CD1c-positive myeloid dendritic cell (primary cell): ENCODE measurements at regions not wholly inside any gene's neighbourhood (a gene's known extent, or its start where the extent isn't known, plus 50 kb on each side); places are given as distances from the start of the nearest gene placed in this dataset.
A peak's percentile ranks its signal among the peaks of the same experiment; 100 is the strongest.

Experiments
- DNase-seq: peaks from one replicate; pipeline ENCODE4 v3.0.0-alpha.2; 2016; ENCODE audit errors: extremely low spot score

GRCh38 chr14:75333606-75334548, 55.2 kb downstream of the FOS start:
- peak; percentile 64 for DNase-seq

GRCh38 chr14:75334549-75335051, 56.0 kb downstream of the FOS start:
- DNase-seq = no peak

DNA sequence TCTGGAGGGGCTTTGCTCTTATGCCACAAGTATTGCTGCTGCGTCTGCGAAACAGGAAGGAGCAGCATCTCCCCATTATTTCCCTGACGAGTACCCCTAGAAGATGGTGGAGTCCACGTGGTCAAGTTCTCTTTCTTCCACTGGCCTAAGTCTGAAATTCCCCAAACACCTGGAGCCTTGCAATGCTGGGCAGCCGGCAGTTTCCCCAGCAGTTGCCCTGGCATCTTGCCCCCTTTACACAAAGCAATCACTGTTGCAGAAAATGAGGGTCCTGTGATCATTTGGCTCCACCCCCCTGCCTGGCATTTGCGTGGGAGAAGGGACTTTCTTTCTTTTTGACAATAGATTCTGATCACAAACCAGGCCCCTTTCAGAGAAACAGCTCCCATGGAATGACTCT, 56.9 kb downstream of the FOS start:
- DNase-seq = no peak

DNA sequence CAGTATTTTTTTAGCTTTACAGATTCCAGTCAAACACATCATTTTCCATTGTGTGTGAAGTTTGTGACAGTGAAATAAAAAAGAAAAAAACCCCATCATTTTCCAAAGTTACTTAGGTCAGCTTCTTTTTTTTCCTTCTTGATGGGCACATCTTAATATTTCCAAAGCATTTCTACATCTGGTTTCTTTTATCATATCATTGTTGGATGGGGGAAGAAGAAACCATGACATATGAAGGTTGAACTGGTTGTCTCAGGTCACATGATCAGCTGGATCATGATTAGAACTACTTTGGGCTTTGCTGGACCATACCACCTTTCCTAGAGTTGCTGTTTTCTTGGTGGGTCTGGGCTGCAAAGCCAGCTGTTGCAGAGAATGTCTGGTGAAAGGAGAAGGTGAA, 59.8 kb downstream of the FOS start:
- DNase-seq = no peak

- peak; percentile 35 for DNase-seq
Measured at GRCh38 chr14:75339059-75339458, 60.4 kb downstream of the FOS start.

GRCh38 chr14:75340921-75341320, 62.3 kb downstream of the FOS start:
- DNase-seq = peak; percentile 83

DNA sequence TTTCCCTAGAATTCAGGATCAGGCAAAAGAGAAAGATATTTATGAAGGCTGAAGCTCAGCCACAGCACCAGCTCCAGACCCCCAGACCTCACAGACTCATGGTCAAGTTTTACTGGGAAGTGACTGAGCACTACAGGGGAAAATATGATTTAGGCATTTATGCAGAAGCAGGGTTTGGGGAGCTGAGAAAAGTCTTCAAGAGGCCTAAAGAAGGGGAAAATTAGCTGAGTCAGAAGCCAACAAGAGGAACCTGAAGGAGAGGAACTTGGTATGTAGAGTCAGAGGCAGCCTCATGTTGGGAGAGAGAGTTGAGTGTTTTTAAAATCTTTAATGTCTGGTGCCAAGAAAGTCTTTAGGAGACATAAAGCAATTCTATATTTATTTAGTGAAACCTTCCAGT, 63.0 kb downstream of the FOS start:
- peak; percentile 84 for DNase-seq

- DNase-seq = peak; percentile 77
Measured at GRCh38 chr14:75342762-75343599, 64.4 kb downstream of the FOS start.

- no peak for DNase-seq
Measured at GRCh38 chr14:75343911-75344310, 65.3 kb downstream of the FOS start.

DNA sequence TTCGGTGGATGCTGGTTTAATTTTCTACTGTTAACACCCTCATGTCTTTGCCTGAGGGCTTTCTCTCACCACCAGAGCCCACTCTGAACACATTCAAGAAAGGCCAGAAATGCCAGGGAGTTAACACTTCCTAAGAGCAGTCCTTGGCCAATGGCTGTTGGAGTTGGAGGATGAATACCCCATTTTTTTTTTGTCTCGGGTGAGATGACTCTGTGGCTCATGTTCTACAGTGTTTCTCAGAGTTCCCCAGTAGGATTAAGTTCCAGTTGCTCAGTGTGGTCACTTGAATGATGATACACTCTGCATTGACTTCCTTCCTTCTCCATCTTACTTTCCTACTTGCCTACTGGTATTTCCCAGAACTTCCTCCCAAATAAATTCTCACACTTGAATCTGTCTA, 65.8 kb downstream of the FOS start:
- DNase-seq = no peak

DNA sequence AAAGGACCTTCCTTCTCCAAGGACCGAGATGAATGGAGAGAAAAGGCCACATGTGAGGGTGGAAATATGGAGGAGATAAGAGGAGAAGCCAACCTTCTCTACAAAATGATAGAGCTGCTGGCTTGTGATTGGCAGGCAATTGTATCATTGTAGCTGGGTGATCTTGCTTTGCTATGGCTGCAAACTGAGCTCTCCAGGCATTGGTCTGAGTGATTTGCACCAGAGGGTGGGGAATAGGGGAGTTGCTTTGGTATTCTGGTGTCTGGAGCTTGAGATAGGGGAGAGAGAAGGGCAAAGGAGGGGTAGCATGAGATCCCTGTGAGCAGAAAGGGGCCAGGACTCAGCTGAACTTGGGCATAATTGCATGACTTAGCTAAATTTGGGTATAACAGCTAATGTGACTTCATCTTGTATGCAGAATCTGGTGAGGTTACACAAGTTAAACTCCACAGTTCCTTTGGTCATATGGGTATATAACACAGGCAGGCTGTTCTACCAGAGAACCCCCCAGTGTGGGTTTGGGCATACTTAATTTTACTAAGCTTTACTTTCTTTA, 72.0 kb downstream of the FOS start:
- DNase-seq = no peak

DNA sequence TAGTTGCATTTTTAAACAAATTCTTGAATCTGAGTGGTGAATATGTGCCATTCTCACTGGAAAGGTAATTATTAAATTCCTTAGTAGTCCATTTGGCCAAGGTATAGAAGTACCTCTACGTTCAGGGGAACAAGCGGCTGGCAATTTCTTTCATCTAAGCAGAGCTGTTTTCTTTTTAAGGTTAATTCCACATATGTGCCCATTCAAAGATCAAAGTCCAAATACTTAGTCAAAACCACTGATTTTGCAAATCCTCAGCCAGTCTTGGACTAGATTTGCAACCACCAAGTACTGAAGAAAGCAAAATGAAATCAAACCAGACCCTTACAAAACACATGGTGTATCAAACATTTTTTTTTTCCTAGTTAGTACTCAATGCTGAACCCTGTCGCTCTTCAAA, 68.7 kb upstream of the JDP2 start:
- DNase-seq = no peak

DNA sequence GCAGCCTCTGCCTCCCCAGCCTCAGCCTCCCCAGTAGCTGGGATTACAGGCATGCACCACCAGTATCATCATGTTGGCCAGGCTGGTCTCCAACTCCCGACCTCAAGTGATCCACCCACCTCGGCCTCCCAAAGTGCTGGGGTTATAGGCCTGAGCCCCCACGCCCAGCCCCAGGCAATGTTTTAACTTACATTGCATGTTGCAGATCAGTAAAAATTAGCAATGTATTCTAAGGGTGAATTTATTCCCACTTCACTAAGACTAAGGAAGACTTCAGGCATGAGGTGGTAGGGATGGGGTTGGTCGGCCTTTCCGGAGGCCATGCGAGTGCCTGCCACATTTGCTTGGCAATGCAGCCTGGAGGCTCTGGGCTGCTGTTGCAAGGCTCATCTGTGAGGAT, 66.8 kb upstream of the JDP2 start:
- DNase-seq = no peak

GRCh38 chr14:75361751-75362433, 65.9 kb upstream of the JDP2 start:
- no peak for DNase-seq

GRCh38 chr14:75363130-75363529, 64.7 kb upstream of the JDP2 start:
- DNase-seq = no peak

DNA sequence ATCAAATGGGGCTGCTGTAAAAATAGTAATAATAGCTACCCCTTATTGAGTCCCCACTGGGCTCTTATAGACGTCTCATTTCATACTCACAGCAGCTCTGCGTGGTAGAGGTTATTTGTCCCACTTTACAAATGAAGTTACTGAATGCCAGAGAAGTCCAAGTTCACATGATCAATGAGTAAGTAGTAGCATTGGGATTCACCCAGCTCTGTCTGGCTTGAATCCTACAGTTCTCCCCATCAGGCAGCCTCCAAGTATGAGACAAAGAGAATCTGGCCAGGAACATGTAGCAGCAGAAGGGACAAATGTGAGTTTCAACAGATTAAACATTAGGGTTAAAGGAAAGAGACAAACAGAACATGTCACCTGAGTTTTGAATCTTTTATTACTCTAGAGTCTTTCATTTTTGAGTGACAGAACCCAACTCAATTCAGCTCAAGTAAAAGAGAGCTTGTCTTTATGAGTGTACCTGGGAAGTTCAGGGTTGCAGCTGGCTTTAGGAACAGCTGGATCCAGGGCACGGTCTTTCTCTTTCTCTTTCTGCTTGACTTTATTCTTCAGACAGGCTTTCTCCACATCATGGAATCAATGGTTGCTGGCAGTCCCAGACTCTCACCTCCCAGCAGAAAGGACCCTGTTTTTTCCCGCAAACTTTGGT, 64.1 kb upstream of the JDP2 start:
- no peak for DNase-seq

- DNase-seq = no peak
Measured at GRCh38 chr14:75365116-75365515, 62.7 kb upstream of the JDP2 start.

DNA sequence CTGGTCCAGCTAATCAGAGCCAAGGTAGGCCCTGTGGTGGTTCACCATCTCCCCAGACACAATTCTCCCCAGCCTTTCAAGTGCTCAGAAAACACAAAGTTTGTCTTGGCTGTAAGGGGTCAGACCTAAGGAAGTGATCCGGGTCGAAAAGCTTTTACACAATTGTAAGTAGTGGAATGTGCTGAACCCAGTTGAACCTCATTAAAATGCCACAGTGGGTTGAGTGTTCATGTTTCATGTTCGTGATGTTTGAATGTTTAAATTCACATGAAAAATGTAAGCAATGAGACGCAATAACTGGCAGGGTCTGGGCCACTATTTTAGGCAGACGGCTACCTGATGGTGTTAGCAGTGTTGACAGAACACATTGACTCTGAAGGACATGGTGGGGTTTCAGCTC, 60.9 kb upstream of the JDP2 start:
- no peak for DNase-seq

DNA sequence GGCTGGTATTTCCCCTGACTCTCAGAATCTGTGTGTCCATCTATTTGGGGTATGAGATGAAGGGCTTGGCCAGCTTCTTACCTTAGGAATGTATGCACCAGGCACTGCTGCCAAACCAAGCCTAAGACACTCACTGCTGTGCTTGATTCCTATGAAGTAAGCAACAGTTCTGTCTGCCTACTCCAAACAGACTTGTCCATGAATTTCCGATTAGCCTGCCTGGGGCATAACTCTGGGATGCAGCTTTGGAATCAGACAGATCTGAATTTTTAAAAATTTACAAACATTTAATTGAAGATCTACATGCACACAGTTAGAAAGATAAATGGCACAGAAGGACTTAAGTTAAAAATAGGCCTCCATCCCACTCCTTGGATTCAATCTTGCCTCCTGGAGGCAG, 59.5 kb upstream of the JDP2 start:
- no peak for DNase-seq

GRCh38 chr14:75369506-75369905, 58.3 kb upstream of the JDP2 start:
- no peak for DNase-seq
